ENCODE measurements at regions not wholly inside any gene's neighbourhood (a gene's known extent, or its start where the extent isn't known, plus 50 kb on each side); places are given as distances from the start of the nearest gene placed in this dataset.

DNA sequence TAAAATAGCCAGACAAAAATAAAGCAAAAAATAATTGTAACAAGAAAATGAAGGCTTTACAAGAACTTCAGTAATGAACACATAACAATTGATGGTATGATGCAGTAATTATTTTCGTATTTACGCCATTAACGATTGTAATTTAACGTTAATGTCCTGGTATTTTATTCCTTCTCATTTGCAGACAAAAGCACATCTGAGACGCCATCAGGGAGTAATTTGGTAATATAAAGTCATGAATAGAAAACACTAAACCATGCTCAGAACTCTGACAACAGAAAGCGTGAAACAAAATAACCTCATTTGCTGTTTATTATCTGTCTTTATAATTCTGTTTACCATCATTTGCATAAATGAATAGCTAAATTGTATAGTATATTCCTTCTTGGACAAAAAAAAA is 336.6 kb upstream of the THRB start:
- Histone ChIP-seq H3K4me2 (ENCODE audit: low read length) (no peak overlapping the region), H3K36me3 (ENCODE audit: insufficient read depth, low read length) (no peaks in the 10 kb centered on the region), H2AFZ (ENCODE audit: low read length) (no peak overlapping the region), H3K9me2 (ENCODE audit: insufficient read depth, low read length) (no peaks in the 10 kb centered on the region), H3K4me3 (ENCODE audit: low read depth, low read length, poor library complexity, severe bottlenecking) (no peak overlapping the region), H4K20me1 (ENCODE audit: insufficient read depth, low read length) (no peaks in the 10 kb centered on the region), H3K4me1 (ENCODE audit: insufficient read depth, low read length, poor library complexity, severe bottlenecking) (no peaks in the 10 kb centered on the region), H3K79me2 (ENCODE audit: insufficient read depth, low read depth, low read length) (no peaks in the 10 kb centered on the region), H3K9me3 (ENCODE audit: low read length) (no peaks in the 10 kb centered on the region), H3K27ac (ENCODE audit: low read depth, low read length, poor library complexity, severe bottlenecking) (no peak overlapping the region)
- CTCF ChIA-PET (ENCODE audit: unreplicated experiment): no interaction called here
- no peak for DNase-seq (ENCODE audit: low spot score)
- TF ChIP-seq EZH2phosphoT487 (IDR thresholded peaks at IDR 0.05; ENCODE audit: borderline replicate concordance, low read depth, low read length): no peak
- TF ChIP-seq, protein P1, sequence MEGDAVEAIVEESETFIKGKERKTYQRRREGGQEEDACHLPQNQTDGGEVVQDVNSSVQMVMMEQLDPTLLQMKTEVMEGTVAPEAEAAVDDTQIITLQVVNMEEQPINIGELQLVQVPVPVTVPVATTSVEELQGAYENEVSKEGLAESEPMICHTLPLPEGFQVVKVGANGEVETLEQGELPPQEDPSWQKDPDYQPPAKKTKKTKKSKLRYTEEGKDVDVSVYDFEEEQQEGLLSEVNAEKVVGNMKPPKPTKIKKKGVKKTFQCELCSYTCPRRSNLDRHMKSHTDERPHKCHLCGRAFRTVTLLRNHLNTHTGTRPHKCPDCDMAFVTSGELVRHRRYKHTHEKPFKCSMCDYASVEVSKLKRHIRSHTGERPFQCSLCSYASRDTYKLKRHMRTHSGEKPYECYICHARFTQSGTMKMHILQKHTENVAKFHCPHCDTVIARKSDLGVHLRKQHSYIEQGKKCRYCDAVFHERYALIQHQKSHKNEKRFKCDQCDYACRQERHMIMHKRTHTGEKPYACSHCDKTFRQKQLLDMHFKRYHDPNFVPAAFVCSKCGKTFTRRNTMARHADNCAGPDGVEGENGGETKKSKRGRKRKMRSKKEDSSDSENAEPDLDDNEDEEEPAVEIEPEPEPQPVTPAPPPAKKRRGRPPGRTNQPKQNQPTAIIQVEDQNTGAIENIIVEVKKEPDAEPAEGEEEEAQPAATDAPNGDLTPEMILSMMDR (conservative IDR thresholded peaks at IDR 0.05; ENCODE audit: low read length): no peak
- intact Hi-C loops (cut with micrococcal nuclease; ENCODE audit: unreplicated experiment): no loop called here
- no TSS peak for BruUV-seq (replicated peaks)
- POLR2A ChIA-PET: interaction anchor here (0.6 kb wide), 1 partner anchor 722 kb away, joined by 3 read pairs; no protein-coding TSS in a partner anchor

DNA sequence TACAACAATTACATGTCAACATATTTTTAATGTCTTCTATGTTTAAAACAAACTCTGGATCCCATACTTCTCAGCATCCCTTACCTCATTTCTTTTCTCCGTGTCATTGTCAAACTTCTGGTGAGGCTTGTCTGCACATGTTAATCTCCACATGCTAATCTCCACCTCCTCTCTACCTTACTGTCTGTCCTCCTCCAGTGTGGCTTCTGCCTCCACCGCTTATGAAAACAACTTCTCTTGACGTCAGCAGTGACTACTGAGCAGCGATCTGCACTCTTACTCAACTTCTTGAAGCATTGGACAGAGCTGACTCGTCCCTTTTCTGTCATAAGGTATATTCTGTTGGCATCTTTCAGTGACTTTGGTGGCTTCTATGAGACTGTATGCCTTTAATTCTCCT is 338.2 kb upstream of the THRB start:
- Histone ChIP-seq H3K4me1 (ENCODE audit: insufficient read depth, low read length, poor library complexity, severe bottlenecking) (no peaks in the 10 kb centered on the region), H3K4me3 (ENCODE audit: low read depth, low read length, poor library complexity, severe bottlenecking) (no peak overlapping the region), H3K79me2 (ENCODE audit: insufficient read depth, low read depth, low read length) (no peaks in the 10 kb centered on the region), H3K9me3 (ENCODE audit: low read length) (no peaks in the 10 kb centered on the region), H3K36me3 (ENCODE audit: insufficient read depth, low read length) (no peaks in the 10 kb centered on the region), H3K4me2 (ENCODE audit: low read length) (no peak overlapping the region), H4K20me1 (ENCODE audit: insufficient read depth, low read length) (no peaks in the 10 kb centered on the region), H3K9me2 (ENCODE audit: insufficient read depth, low read length) (no peaks in the 10 kb centered on the region), H2AFZ (ENCODE audit: low read length) (no peak overlapping the region), H3K27ac (ENCODE audit: low read depth, low read length, poor library complexity, severe bottlenecking) (no peak overlapping the region)
- ChIA-PET POLR2A (interaction anchor here (1.0 kb wide), 1 partner anchor 10 kb away, joined by 3 read pairs; no protein-coding TSS in a partner anchor), CTCF (ENCODE audit: unreplicated experiment) (no interaction called here)
- DNase-seq (ENCODE audit: low spot score): no peak
- TF ChIP-seq EZH2phosphoT487 (IDR thresholded peaks at IDR 0.05; ENCODE audit: borderline replicate concordance, low read depth, low read length): no peak
- TF ChIP-seq, protein P1 (conservative IDR thresholded peaks at IDR 0.05; ENCODE audit: low read length): no peak
- intact Hi-C loops (cut with micrococcal nuclease; ENCODE audit: unreplicated experiment): no loop called here
- BruUV-seq (replicated peaks): no TSS peak

DNA sequence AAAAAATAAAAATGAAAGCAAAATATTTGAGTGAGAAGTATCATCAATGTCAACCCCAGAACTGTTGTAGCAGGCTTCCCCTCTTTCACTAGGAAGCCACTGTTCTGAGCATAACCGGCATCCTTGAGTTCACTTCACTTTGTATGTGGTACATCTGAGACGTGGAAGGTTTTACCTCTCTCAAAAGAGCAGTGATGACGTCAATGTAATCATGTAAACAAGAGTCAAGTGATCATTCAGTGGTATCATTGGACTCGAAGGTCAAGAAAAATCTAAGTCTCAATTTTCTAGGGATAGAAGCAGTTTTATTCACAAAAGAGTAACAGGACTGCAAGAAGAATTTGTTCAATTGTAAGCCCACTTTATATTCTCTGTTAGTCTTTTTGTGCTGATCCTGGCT is 339.8 kb upstream of the THRB start:
- Histone ChIP-seq H3K4me2 (ENCODE audit: low read length) (no peak overlapping the region), H2AFZ (ENCODE audit: low read length) (no peak overlapping the region), H3K4me3 (ENCODE audit: low read depth, low read length, poor library complexity, severe bottlenecking) (no peak overlapping the region), H3K36me3 (ENCODE audit: insufficient read depth, low read length) (no peaks in the 10 kb centered on the region), H3K9me2 (ENCODE audit: insufficient read depth, low read length) (no peaks in the 10 kb centered on the region), H4K20me1 (ENCODE audit: insufficient read depth, low read length) (no peaks in the 10 kb centered on the region), H3K27ac (ENCODE audit: low read depth, low read length, poor library complexity, severe bottlenecking) (no peak overlapping the region), H3K9me3 (ENCODE audit: low read length) (no peaks in the 10 kb centered on the region), H3K4me1 (ENCODE audit: insufficient read depth, low read length, poor library complexity, severe bottlenecking) (no peaks in the 10 kb centered on the region), H3K79me2 (ENCODE audit: insufficient read depth, low read depth, low read length) (no peaks in the 10 kb centered on the region)
- ChIA-PET POLR2A (no interaction called here), CTCF (ENCODE audit: unreplicated experiment) (no interaction called here)
- TF ChIP-seq EZH2phosphoT487 (IDR thresholded peaks at IDR 0.05; ENCODE audit: borderline replicate concordance, low read depth, low read length): no peak
- TF ChIP-seq, protein P1 (conservative IDR thresholded peaks at IDR 0.05; ENCODE audit: low read length): no peak
- no TSS peak for BruUV-seq (replicated peaks)
- intact Hi-C loops (cut with micrococcal nuclease; ENCODE audit: unreplicated experiment): no loop called here
- DNase-seq (ENCODE audit: low spot score): no peak

All from OCI-LY7 (cell line).